Hippocampal formation (tissue), 2 donors: ENCODE measurements at regions not wholly inside any gene's neighbourhood (a gene's known extent, or its start where the extent isn't known, plus 50 kb on each side); places are given as distances from the start of the nearest gene placed in this dataset.
A peak's percentile ranks its signal among the peaks of the same experiment; 100 is the strongest.
"Not testable (repeated sequence)": the region's sequence is repeated elsewhere in the genome, so short reads cannot be mapped to it uniquely, and the experiment has no call there.

ENCODE experiments used
- DNase-seq, 2 donors: peaks; one replicate each; lab custom pipeline; 2025; lab: John Stamatoyannopoulos, UW

DNA sequence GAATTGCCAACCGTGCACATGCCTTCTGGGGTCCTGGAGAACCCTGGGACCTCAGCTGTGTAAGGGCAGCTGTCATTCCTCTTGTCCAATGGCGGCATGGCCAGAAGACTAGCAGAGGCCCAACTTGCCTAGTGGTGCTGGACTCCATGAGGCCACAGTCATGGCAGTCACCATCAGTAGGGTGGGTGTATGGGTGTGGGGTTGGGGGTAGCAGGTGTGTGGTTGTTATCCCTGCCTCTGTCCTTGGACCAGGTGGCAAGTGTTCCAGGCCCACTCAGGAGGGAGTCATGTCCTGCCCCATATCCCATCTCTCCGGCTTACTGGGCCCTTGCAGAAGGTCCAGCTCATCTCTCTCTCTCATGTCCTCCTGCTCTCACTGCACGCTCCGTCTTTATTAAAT, 1596.2 kb downstream of the MRPL39 start:
- DNase-seq = no peak

DNA sequence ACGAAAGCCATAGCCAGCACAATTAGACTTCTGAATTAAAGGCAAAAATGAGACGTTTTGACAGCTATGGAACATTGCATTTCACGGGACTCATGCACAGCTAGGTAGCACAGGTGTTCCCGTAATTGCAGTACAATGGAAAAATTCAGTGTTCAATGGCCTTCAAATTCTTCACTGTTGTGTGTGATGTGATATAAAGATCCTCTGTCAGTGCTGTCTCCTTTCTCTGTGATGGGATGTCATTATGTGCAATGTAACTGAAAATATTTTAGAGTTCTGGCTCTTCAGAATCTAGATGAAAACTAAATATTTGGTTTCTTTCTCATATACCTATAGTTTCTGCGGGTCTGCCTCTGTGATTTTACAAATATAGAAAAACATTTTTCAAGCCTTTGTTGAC, 1599.7 kb downstream of the MRPL39 start:
- no peak for DNase-seq

DNA sequence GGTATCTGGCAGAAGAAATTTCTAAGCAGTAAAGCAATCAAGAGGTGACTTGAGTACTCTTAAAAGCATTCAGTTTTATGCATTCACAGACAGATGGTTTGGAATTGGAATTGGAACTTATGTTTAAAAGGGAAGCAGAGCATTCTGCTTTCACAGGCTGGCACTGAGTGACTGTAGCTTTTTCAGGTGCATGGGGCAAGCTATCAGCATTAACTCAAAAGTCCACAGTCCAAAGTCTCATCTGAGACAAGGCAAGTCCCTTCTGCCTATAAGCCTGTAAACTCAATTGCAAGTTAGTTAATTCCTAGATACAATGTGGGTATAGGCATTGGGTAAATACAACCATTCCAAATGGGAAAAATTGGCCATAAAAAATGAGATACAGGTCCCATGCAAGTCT, 1620.3 kb downstream of the MRPL39 start:
- DNase-seq = no peak

DNA sequence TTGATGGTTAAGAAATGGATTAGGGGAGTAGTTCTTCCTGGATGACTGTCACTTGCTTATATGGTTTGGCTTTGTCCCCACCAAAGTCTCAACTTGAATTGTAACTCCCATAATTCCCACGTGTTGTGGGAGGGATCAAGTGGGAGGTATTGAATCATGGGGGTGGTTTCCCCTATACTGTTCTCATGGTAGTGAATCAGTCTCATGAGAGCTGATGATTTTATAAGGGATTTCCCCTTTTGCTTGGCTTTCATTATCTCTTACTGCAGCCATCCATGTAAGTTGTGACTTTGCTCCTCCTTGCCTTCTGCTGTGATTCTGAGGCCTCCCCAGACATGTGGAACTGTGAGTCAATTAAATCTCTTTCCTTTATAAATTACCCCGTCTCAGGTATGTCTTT, 1621.1 kb downstream of the MRPL39 start:
- DNase-seq = no peak

DNA sequence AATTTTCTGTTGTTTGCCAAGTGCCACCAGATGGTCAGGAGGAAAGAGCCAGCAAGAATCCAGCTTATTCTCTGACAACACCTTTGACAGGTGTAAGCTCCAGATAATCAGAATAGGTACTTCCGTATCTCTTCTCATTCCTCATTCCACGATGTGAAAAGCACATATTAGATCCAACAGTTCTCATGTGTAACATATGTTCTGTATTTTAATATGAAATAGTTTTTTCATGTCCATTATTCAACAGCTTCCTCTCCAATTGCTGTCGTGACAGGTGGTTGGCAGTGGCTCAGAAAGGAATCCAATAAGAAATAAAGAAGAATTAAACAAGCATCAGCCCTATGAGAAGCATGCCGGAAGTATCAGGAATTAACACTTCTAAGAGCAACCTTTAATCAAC, 1624.7 kb downstream of the MRPL39 start:
- DNase-seq = no peak

DNA sequence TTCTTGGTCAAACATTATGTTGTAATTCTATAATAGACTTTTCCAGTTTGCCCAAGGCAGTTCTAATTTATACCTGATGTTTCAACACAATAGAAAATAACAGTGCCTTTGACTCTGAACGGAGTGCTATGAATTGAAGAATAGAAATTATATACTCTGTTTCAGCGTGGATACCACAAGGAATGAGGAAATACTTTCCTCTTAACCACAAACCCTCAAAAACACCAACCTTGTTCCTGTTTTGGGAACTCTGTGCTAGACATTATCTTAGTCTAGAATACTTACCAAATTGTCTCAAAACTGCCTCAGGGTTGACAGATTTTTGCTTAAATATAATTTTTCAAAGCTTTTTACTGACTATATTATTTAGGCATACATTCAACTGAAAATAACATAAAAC, 1629.3 kb downstream of the MRPL39 start:
- no peak for DNase-seq

DNA sequence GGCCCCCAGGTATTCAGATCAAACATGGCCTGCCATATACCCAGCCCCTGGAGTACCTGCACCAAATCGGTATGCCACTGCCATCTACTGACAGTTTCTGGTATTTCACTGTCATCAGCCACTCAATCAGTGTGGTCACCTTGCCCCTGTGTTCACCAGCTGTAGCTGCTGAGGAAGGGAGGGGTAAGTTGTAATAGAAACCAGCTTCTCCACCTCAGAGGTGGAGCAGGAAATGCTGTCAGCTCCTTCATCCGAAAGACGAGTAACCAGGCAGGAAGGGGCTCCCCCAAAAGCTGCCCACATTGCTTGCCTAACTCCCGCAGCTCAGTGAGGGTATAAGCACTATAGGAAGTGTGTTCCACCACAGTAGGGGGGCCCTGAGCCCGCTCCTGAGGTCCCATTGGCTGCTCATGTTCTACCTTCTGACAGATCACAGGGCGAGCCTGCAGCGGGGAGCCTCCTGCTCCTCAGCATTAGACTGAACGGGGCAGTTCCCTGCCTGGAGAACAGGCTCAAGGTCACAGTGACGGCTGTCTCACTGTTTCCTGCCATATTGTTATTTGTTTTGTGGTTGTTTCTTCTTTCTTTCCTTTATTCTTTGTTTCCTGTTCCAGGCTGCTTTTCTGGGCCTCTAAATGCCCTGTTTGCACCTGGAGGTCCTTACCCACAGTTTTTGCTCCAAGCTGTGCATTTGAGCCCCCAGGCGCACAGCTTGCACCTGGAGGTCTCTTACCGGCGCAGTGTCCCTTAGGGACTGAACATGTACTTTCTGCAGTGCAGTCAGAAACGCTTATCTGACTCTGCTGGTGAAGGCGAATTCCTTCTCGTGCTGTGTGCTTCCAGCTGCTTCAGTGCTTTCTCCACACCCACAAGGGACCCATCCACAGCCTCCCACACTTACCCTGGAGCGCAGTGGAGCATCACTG, 1638.3 kb downstream of the MRPL39 start:
- DNase-seq = no peak

DNA sequence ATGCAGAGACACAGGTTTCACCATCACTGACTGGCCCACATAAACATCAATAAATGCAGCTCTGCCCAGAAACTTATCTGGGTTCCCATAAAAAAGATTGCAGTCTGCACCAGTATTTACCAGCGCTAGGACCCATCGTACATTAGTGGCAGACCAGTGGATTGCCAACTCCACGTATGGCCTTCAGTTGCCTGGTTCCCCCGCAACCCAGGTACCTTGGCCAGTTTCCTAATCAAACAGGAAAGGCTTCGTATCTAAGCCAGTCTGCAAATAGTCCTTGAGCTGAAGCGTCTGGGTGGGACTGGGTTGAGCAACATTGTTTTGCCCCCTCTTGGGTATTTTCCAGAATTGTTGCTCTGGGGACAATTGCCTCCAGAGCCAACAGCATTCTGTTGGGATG, 1639.3 kb downstream of the MRPL39 start:
- DNase-seq = no peak

DNA sequence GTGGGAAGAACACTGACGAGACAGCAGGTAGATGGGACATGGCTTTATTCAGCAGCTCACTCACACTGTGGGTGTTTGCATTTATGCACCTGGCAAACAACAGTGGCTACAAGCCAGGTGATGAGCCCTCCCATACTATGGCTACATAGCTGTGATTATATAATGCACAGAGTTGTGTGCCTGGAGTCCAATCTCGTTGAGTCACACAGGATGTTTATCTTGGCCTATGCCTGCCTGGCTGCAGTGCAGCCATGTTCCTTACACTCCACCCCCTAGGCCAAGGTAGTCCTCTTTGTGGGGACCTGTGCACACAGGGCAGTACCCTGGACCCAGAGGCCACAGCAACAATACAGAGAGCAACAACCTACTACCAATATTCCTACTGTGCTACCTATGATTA, 1643.8 kb downstream of the MRPL39 start:
- DNase-seq = no peak

DNA sequence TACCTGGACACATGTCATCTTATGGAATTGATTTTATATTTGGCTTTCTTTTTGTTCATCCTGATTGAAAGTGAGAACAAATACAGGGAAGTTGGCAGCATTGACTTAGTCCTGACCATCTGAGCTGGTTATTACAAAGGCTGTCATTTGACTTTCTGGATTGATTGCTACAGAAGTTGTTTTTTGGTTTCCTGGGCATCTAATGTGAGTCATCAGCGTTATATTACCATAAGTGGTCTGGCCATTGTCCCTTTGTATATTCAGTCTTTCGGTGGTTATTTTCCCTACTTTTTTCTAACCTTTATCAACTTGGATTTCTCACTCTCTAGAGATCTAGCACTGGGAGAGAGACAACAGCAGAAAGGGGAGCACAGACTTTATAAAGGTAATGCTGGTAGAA, 1646.5 kb downstream of the MRPL39 start:
- DNase-seq = no peak

DNA sequence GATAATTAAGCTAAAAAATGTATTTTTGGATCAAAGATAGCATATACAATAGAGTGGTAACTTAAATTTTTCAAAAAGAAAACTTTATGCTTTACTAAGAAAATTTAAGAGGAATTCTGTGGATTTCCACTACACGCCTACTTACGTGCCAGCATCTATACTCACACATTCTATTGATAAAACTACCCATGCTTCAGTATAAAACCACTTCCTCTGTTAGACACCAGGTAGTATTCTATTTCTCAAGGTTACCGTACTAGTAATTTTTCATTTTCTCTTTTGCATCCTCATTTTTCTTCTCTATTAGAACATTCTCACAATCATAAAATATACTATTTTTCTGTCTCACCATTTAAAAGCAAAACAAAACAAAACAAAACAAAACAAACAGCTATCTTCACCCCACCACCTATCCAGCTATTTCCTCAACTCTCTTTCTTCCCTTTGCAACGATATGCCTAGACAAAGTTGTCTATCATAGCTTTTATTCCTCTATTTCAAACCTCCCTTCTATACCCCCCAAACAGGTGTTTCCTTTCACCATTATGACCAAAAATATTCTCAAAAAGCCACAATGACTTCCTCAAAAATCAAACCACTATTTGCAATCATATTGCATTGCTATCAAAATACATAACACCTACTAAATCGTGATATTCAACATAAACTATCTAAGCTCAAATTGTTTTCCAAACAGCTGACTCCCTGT, 1652.0 kb downstream of the MRPL39 start:
- DNase-seq = no peak

DNA sequence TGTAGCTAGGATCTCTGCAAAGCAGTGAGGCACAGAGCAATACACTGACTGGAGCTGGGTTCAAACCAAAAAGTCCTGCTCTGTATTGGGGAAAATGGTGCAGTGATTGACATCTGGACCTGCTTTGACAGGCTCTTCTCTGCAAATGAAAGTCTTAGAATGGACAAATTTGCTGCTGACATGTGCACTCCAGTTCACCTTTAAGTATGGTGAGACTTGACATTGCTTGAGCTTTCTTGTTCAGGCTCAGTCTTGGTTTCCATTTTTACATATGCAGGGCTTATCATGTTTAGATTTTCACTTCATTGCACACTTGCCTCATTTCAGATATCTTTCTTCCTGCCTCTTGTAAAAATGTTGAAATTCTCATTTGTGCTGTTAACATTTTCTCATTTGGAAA, 1655.0 kb downstream of the MRPL39 start:
- no peak for DNase-seq

DNA sequence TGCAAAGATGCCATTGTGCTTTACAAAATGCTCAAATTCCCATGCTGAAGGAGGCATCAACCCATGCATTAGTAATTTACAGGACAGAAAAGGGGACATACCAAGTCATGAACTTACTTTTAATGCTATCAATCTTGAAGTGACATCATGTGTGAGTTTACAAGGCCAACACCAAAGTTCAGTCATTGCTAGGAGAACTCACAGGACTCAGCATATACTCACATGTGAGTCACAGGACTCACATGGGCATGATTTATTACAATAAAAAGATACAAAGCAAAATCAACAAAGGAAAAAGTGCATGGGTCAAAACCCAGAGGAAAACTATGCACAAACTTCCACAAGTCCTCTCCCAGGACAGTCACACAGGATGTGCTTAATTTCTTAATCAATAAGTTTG, 1656.0 kb downstream of the MRPL39 start:
- DNase-seq = no peak

DNA sequence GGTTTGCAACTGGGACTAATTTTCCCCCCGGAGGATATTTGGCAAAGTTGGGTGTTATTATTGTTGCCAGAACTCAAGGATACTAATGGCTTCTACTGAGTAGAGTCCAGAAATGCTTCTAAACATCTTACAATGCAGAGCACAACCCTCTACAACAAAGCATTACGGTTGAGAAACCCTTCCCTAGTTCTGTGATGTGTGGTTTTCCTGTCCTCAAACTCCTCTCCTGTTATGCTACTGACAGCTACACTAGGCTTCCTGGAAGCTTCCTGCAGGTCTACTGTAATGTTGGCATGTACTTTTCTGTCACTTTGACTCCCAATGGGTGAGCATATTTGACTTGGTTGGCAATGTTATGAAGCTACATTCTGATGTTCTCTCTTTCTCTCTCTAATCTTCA, 1656.9 kb downstream of the MRPL39 start:
- no peak for DNase-seq

DNA sequence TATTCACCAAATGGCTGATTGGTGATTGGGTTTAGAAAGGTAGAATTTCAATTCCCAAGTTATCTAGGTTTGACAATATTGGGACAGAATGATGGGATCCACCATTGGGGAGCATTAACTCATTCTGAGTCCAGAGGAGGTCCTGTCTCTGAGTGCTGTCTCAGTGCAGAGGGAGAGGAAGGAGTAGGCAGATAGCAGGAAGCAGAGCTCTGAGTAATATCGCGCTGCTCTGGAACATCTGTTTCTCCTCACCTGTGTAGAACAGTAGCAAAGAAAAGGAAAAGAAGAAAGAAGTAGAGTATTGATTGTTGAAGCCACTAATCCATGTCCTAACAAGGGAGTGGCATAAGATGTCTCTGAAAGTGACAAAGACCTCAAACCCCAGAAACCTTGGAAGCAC, 1657.8 kb downstream of the MRPL39 start:
- DNase-seq = no peak

DNA sequence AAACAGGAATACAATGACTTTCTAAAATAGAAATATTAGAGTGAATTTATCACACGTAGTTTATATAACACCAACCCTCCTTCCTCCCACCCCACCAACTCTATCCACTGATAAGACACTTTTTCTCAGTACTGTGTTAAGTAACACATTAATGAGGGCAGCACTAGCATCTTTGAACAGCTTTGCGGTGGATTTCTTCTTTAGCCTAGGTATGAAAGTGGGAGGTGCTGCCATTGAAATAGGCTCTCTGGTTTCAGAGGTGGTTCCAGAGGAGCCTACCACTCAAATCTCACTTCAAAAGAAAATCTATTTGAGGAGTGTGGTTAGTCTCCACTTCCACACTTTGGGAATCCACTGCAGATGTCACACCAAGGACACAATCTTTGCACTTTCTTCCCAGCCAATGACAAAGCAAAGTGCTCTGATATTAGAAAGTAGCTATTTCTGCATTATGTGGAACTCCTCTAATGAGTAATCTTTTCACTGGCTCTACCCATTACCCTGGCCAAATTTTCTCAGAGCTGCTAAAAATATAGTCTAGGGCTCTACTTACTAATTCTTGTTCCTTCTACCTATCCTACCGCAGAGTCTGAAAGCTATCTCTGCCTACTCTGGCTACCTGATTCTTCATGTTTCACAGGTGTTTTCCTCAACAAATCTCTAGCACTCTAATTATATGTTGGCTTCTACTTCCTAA, 1667.8 kb downstream of the MRPL39 start:
- DNase-seq = no peak

DNA sequence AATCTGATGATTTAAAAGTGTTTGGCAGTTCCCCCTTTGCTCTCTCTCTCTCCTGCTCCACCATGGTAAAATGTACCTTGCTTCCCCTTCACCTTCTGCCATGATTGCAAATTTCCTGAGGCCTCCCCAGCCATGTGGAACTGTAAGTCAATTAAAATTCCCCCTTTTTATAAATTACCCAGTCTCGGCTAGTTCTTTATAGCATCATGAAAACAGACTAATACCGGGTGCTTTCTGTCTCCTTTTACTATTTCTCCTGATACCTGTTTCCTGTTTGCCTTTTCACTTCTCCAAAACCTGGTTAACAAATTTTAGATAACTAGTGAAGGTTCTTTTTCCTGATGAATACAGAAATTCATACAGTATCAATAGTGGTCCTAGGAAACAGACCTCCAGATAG, 1670.3 kb downstream of the MRPL39 start:
- no peak for DNase-seq

DNA sequence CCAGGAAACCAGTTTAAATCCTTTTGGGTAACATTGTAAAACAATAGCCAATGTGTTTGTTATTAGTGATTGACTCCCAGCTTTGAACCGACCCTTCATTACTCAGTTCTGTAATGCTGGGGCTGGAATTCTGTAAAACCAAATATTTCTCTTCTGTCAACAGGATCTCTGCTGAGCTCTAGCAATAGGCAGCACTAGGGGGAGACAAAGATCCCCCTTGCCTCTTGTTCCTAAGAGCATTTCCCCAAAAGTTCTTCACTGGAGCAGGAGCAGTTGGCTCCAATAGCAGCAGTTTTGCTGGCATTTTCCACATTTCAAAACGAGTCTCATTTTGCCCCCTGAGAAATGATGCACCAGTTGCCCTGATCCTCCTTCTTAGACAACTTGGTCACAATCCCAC, 1671.1 kb downstream of the MRPL39 start:
- peak; percentile 1 to 40 for DNase-seq

DNA sequence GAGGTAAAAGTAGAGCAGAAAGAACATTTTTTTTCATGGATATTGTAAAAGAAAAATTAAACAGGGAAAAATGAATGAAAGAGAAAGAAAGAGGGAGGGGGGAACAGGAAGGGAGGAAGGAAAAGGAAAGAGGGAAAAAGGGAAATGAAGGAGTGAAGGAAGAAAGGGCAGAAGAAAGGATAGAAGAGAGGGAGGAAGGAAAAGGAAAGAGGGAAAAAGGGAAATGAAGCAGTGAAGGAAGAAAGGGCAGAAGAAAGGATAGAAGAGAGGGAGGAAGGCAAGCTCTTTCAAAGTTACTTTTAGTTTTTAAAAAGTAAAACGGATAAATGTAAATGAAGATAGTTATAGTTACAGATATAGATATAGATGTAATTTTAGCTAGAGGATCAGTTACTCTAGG, 1676.7 kb downstream of the MRPL39 start:
- DNase-seq = no peak

DNA sequence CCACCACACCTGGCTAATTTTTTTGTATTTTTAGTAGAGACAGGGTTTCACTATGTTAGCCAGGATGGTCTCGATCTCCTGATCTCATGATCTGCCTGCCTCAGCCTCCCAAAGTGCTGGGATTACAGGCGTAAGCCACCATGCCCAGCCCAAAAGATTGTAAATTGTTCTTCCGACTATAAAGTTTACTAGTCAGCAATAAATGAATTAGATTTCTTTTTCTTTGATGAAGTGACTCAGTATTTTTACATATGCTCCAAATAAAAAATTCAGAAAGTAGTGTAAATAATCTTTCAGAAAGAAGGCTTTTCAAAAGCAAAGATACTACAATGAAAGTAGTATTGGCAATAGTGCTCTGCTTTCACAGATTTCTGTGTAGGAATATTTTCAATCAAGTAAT, 1680.9 kb downstream of the MRPL39 start:
- DNase-seq = not testable (repeated sequence)

DNA sequence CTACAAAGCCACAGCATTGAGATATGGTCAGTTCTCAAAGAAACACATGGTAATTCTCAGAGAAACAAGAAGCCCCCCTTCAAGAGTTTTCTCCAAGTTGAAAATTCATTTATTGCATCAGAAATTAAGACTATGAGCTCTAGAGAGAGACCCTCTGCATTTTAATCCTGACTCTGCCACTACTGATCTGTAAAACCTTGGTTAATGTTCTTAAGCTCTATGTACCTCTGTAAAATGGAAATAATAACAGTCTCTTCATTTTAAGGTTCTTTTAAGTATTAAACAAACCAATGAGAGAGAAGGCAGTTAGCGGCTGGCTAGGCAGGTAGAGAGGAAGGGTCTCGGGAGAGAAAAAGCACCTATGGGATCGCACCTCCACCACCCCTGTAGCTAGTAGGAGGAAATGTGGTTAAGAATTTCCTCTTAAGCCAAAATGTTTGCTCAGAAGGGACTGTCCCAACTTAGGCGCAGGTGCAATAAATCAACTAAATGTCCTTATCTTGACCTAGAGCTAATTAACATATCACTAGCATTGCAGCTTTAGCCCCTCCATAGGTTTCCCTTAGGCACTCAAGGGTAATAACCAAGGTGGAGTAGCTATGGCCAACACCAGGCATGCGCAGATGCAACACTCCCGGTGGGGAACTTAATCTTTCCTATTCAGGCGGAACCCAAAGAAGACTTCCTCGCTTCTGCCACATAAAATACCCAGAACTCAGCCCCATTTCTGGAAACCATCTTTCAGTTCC, 1685.4 kb downstream of the MRPL39 start:
- DNase-seq = no peak

DNA sequence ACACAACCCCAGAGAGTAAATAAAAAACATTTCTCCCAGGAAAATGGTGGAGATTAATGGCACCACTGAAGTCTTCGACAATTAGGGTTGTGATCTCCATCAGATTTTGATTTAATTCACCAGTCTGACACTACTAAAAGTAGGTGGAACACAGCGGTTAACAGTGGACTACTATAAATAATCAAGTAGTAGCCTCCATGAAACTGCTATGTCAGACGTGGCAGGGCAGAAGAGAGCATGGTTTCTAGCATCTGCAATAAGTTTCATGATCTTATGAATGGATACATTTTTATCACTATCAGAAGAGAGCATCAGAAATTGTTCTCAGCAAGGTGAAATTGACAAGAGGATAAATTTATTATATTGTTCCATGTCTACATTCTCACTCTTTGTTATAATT, 1706.6 kb downstream of the MRPL39 start:
- DNase-seq = no peak
